BJ (cell line): ENCODE measurements at regions not wholly inside any gene's neighbourhood (a gene's known extent, or its start where the extent isn't known, plus 50 kb on each side); places are given as distances from the start of the nearest gene placed in this dataset.
"Not testable (repeated sequence)": the region's sequence is repeated elsewhere in the genome, so short reads cannot be mapped to it uniquely, and the experiment has no call there.

Source experiments
- CTCF ChIA-PET: fragments of 350-600 bp; formaldehyde crosslinking; extraction: SDS; loops from one replicate; lab custom pipeline; 2021; ENCODE audit warnings: antibody characterized with exemption, inconsistent platforms; lab: Yijun Ruan, JAX
- POLR2A ChIA-PET: fragments of 300-600 bp; sonication (Branson Sonifier 250); formaldehyde crosslinking; extraction: SDS; loops from one replicate; lab custom pipeline; 2021; ENCODE audit warnings: antibody characterized with exemption; lab: Charles Lee
- DNase-seq: peaks from one replicate; pipeline ENCODE4 v3.0.0-alpha.2; 2011; ENCODE audit warnings: low read depth
- H3K27me3 ChIP-seq: 2 replicates; pipeline ENCODE4 v1.6.0; 2011; ENCODE audit warnings: low read length; ENCODE audit not compliant: control insufficient read depth, insufficient read depth
- H3K36me3 ChIP-seq: 2 replicates; pipeline ENCODE4 v1.5.1; 2011; ENCODE audit warnings: low read length; ENCODE audit not compliant: control insufficient read depth, insufficient read depth
- H3K4me3 ChIP-seq: 2 replicates; pipeline ENCODE4 v1.5.1; 2011; ENCODE audit warnings: low read depth, mild to moderate bottlenecking, control low read depth, low read length
- CTCF ChIP-seq: IDR thresholded peaks from 2 replicates; pipeline ENCODE4 v1.5.1; 2011; ENCODE audit warnings: low read depth, mild to moderate bottlenecking, control low read depth, inconsistent platforms, low read length, moderate library complexity; ENCODE audit not compliant: insufficient read depth

GRCh38 chr3:177382944-177383343, 185.7 kb upstream of the TBL1XR1 start:
- Histone ChIP-seq H3K4me3 (no peak overlapping the region), H3K36me3 (no peaks in the 10 kb centered on the region), H3K27me3 (no peaks in the 10 kb centered on the region)
- DNase-seq: no peak
- ChIA-PET CTCF (interaction anchor here (1.0 kb wide), 1 partner anchor 219 kb away, joined by 5 read pairs; no protein-coding TSS in a partner anchor), POLR2A (no interaction called here)
- TF ChIP-seq CTCF: no peak

GRCh38 chr3:177385186-177385585, 187.9 kb upstream of the TBL1XR1 start:
- no peak for TF ChIP-seq CTCF
- H3K4me3 ChIP-seq: no peak overlapping the region
- no peak for DNase-seq
- H3K27me3 ChIP-seq: no peaks in the 10 kb centered on the region
- ChIA-PET POLR2A (no interaction called here), CTCF (interaction anchor here (0.6 to 1.1 kb wide), 3 partner anchors 21 to 699 kb away, joined by 3 to 5 read pairs (median 3); no protein-coding TSS in a partner anchor)
- no peaks in the 10 kb centered on the region for H3K36me3 ChIP-seq

GRCh38 chr3:177385831-177386301, 188.6 kb upstream of the TBL1XR1 start:
- no peak for TF ChIP-seq CTCF
- Histone ChIP-seq H3K36me3 (no peaks in the 10 kb centered on the region), H3K27me3 (no peaks in the 10 kb centered on the region), H3K4me3 (no peak overlapping the region)
- CTCF ChIA-PET: interaction anchor here (0.9 to 1.1 kb wide), 3 partner anchors 16 to 24 kb away, joined by 3 to 5 read pairs (median 4); no protein-coding TSS in a partner anchor
- POLR2A ChIA-PET: no interaction called here
- peak; percentile 20 for DNase-seq

- TF ChIP-seq CTCF: no peak
- H3K4me3 ChIP-seq: no peak overlapping the region
- H3K36me3 ChIP-seq: no peaks in the 10 kb centered on the region
- no peak for DNase-seq
- ChIA-PET POLR2A (no interaction called here), CTCF (no interaction called here)
- H3K27me3 ChIP-seq: no peaks in the 10 kb centered on the region
These were observed 190.9 kb upstream of the TBL1XR1 start for GRCh38 chr3:177388209-177388608.

GRCh38 chr3:177394231-177395024, 197.1 kb upstream of the TBL1XR1 start:
- H3K4me3 ChIP-seq, CTCF ChIA-PET, POLR2A ChIA-PET, DNase-seq, H3K27me3 ChIP-seq, H3K36me3 ChIP-seq: not testable (repeated sequence)
